Esophagus (tissue), 2 donors: ENCODE measurements at regions not wholly inside any gene's neighbourhood (a gene's known extent, or its start where the extent isn't known, plus 50 kb on each side); places are given as distances from the start of the nearest gene placed in this dataset.

Source experiments
- H3K27ac ChIP-seq, 2 donors: one replicate each; pipeline ENCODE4 v1.5.1; 2013; ENCODE audit warnings: low read depth in 2 of 2, mild to moderate bottlenecking in 2 of 2, inconsistent platforms in 1 of 2, low read length in 1 of 2, moderate library complexity in 1 of 2
- H3K27me3 ChIP-seq, 2 donors: one replicate each; pipeline ENCODE4 v1.6.1; 2013; ENCODE audit warnings: low read length in 2 of 2, control low read depth in 1 of 2, mild to moderate bottlenecking in 1 of 2; ENCODE audit not compliant: insufficient read depth in 2 of 2, control insufficient read depth in 1 of 2
- H3K36me3 ChIP-seq, 2 donors: one replicate each; pipeline ENCODE4 v1.6.1; 2013; ENCODE audit warnings: low read length in 1 of 2; ENCODE audit not compliant: control insufficient read depth in 2 of 2, insufficient read depth in 2 of 2
- H3K4me1 ChIP-seq, 2 donors: one replicate each; pipeline ENCODE4 v1.6.1; 2013; ENCODE audit warnings: low read length in 1 of 2; ENCODE audit not compliant: control insufficient read depth in 2 of 2, insufficient read depth in 2 of 2
- H3K4me3 ChIP-seq, 2 donors: one replicate each; pipeline ENCODE4 v1.5.1; 2013; ENCODE audit warnings: low read length in 2 of 2, mild to moderate bottlenecking in 2 of 2, low read depth in 1 of 2, moderate library complexity in 1 of 2
- H3K9me3 ChIP-seq, 2 donors: one replicate each; pipeline ENCODE4 v1.6.1; 2013; ENCODE audit warnings: mild to moderate bottlenecking in 2 of 2, low read depth in 1 of 2, low read length in 1 of 2, moderate library complexity in 1 of 2; ENCODE audit not compliant: control insufficient read depth in 2 of 2, insufficient read depth in 1 of 2
- WGBS, 2 donors: extraction: QIAGEN DNeasy Blood & Tissue Kit; methylation state at CpG; one replicate each; pipeline ENCODE4 v1.1.7; 2013; 5-methylcytosine and 5-hydroxymethylcytosine counted together
- donor health status: healthy with polysubstance abuse.
- donor health status: Bipolar disorder and iron deficiency.

- H3K4me3 ChIP-seq: no peak overlapping the region
- H3K27me3 ChIP-seq: no peaks in the 10 kb centered on the region
- no peak overlapping the region for H3K27ac ChIP-seq
- no peaks in the 10 kb centered on the region for H3K9me3 ChIP-seq
- no peaks in the 10 kb centered on the region for H3K36me3 ChIP-seq
- WGBS, 2 donors: 73 to 84% methylated on average over 6 of the region's 6 CpGs
- peaks cover 0 to 2% of the 10 kb centered on the region in 2 donors for H3K4me1 ChIP-seq
These were observed 74.7 kb upstream of the DRD2 start for GRCh38 chr11:113549611-113550578.

- Histone ChIP-seq H3K36me3 (no peaks in the 10 kb centered on the region), H3K4me1 (peaks cover 0 to 2% of the 10 kb centered on the region in 2 donors), H3K27ac (no peak overlapping the region), H3K27me3 (no peaks in the 10 kb centered on the region), H3K9me3 (no peaks in the 10 kb centered on the region), H3K4me3 (no peak overlapping the region)
- 77 to 85% methylated on average over 3 of the region's 3 CpGs for WGBS, 2 donors
These were observed 73.9 kb upstream of the DRD2 start for GRCh38 chr11:113549061-113549460.

GRCh38 chr11:113547739-113548138 is 72.5 kb upstream of the DRD2 start:
- no peaks in the 10 kb centered on the region for H3K4me1 ChIP-seq
- H3K27me3 ChIP-seq: no peaks in the 10 kb centered on the region
- no peaks in the 10 kb centered on the region for H3K9me3 ChIP-seq
- H3K27ac ChIP-seq: no peak overlapping the region
- WGBS, 2 donors: 59 to 65% methylated on average over 4 of the region's 4 CpGs
- H3K36me3 ChIP-seq: no peaks in the 10 kb centered on the region
- no peak overlapping the region for H3K4me3 ChIP-seq

- no peak overlapping the region for H3K27ac ChIP-seq
- no peaks in the 10 kb centered on the region for H3K9me3 ChIP-seq
- no peak overlapping the region for H3K4me3 ChIP-seq
- H3K4me1 ChIP-seq: no peaks in the 10 kb centered on the region
- WGBS, 2 donors: 64 to 68% methylated on average over 5 of the region's 5 CpGs
- H3K27me3 ChIP-seq: no peaks in the 10 kb centered on the region
- H3K36me3 ChIP-seq: no peaks in the 10 kb centered on the region
These were observed 71.7 kb upstream of the DRD2 start for GRCh38 chr11:113546757-113547507.

- Histone ChIP-seq H3K27ac (no peak overlapping the region), H3K4me1 (no peaks in the 10 kb centered on the region), H3K36me3 (no peaks in the 10 kb centered on the region), H3K9me3 (no peaks in the 10 kb centered on the region), H3K4me3 (no peak overlapping the region), H3K27me3 (no peaks in the 10 kb centered on the region)
- 88 to 97% methylated on average over 2 of the region's 2 CpGs for WGBS, 2 donors
These were observed 67.2 kb upstream of the DRD2 start for GRCh38 chr11:113542420-113542819.

GRCh38 chr11:113540416-113541330 is 65.5 kb upstream of the DRD2 start:
- 74 to 81% methylated on average over 8 of the region's 8 CpGs for WGBS, 2 donors
- Histone ChIP-seq H3K9me3 (no peaks in the 10 kb centered on the region), H3K27ac (no peak overlapping the region), H3K4me3 (no peak overlapping the region), H3K27me3 (no peaks in the 10 kb centered on the region), H3K4me1 (no peaks in the 10 kb centered on the region), H3K36me3 (no peaks in the 10 kb centered on the region)

GRCh38 chr11:113538451-113539412 is 63.5 kb upstream of the DRD2 start:
- Histone ChIP-seq H3K9me3 (no peaks in the 10 kb centered on the region), H3K4me3 (no peak overlapping the region), H3K27me3 (no peaks in the 10 kb centered on the region), H3K4me1 (no peaks in the 10 kb centered on the region), H3K27ac (no peak overlapping the region), H3K36me3 (no peaks in the 10 kb centered on the region)
- 73 to 75% methylated on average over 6 of the region's 6 CpGs for WGBS, 2 donors

- no peaks in the 10 kb centered on the region for H3K9me3 ChIP-seq
- no peaks in the 10 kb centered on the region for H3K4me1 ChIP-seq
- no peak overlapping the region for H3K27ac ChIP-seq
- WGBS, 2 donors: 58 to 60% methylated on average over 4 of the region's 4 CpGs
- no peak overlapping the region for H3K4me3 ChIP-seq
- no peaks in the 10 kb centered on the region for H3K36me3 ChIP-seq
- H3K27me3 ChIP-seq: no peaks in the 10 kb centered on the region
These were observed 59.4 kb upstream of the DRD2 start for GRCh38 chr11:113534625-113535024.
